ENCODE measurements at regions not wholly inside any gene's neighbourhood (a gene's known extent, or its start where the extent isn't known, plus 50 kb on each side); places are given as distances from the start of the nearest gene placed in this dataset.

- 90% methylated on average over 10 of the region's 13 CpGs for WGBS (ENCODE audit: low lambda C conversion rate)
- no peaks in the 10 kb centered on the region for H3K9me3 ChIP-seq
- ChIA-PET CTCF (no interaction called here), POLR2A (no interaction called here)
- no peaks in the 10 kb centered on the region for H3K4me1 ChIP-seq (ENCODE audit: control insufficient read depth in 1 of 2, insufficient read depth in 2 of 2, low read depth in 1 of 2, low read length in 1 of 2)
- no peak for DNase-seq
- no peaks in the 10 kb centered on the region for H3F3A ChIP-seq (replicated peaks; ENCODE audit: insufficient read depth)
- H4K20me1 ChIP-seq (ENCODE audit: insufficient read depth): no peaks in the 10 kb centered on the region
- no peaks in the 10 kb centered on the region for H3K36me3 ChIP-seq (replicated peaks in 1 of 2; ENCODE audit: control insufficient read depth in 1 of 2, insufficient read depth in 2 of 2, low read length in 1 of 2)
- H3K27ac ChIP-seq (ENCODE audit: low read depth in 2 of 2, low read length in 1 of 2): no peak overlapping the region
- no peaks in the 10 kb centered on the region for H3K27me3 ChIP-seq (ENCODE audit: insufficient read depth)
- no peak overlapping the region for H3K4me3 ChIP-seq (ENCODE audit: low read depth in 2 of 2, low read length in 1 of 2)
- H3K79me2 ChIP-seq (ENCODE audit: insufficient read depth): no peaks in the 10 kb centered on the region
- TF ChIP-seq RCOR1 (IDR thresholded peaks at IDR 0.05; ENCODE audit: low read length): no peak
- TF ChIP-seq ZBTB33 (IDR thresholded peaks at IDR 0.05; ENCODE audit: borderline replicate concordance, low read depth): no peak
- no peak for TF ChIP-seq TEAD4 (IDR thresholded peaks at IDR 0.05; ENCODE audit: borderline replicate concordance, insufficient read depth)
- no peak for TF ChIP-seq USF2 (IDR thresholded peaks at IDR 0.05; ENCODE audit: borderline replicate concordance, low read depth, low read length)
- no peak for TF ChIP-seq SMC3 (IDR thresholded peaks at IDR 0.05; ENCODE audit: low read depth, low read length)
- TF ChIP-seq NRF1 (IDR thresholded peaks at IDR 0.05; ENCODE audit: low read depth, low read length): no peak
- TF ChIP-seq REST (IDR thresholded peaks at IDR 0.05; ENCODE audit: low read depth, low read length): no peak
- no peak for TF ChIP-seq MEF2A (IDR thresholded peaks at IDR 0.05; ENCODE audit: borderline replicate concordance, low read depth)
- no peak for TF ChIP-seq USF1 (IDR thresholded peaks at IDR 0.05; ENCODE audit: borderline replicate concordance, low read depth)
- TF ChIP-seq NFIC (IDR thresholded peaks at IDR 0.05; ENCODE audit: borderline replicate concordance): no peak
- no peak for TF ChIP-seq TCF12 (IDR thresholded peaks at IDR 0.05)
- no peak overlapping the region for H3K4me2 ChIP-seq
- no peak overlapping the region for H2AFZ ChIP-seq (ENCODE audit: low read depth)
- H3K9ac ChIP-seq: no peak overlapping the region
- no peaks in the 10 kb centered on the region for H3K9me2 ChIP-seq
These were observed 252.9 kb downstream of the COL4A1 start for GRCh38 chr13:110054041-110054440.
